ENCODE measurements at regions not wholly inside any gene's neighbourhood (a gene's known extent, or its start where the extent isn't known, plus 50 kb on each side); places are given as distances from the start of the nearest gene placed in this dataset.
"Not testable (repeated sequence)": the region's sequence is repeated elsewhere in the genome, so short reads cannot be mapped to it uniquely, and the experiment has no call there.

DNA sequence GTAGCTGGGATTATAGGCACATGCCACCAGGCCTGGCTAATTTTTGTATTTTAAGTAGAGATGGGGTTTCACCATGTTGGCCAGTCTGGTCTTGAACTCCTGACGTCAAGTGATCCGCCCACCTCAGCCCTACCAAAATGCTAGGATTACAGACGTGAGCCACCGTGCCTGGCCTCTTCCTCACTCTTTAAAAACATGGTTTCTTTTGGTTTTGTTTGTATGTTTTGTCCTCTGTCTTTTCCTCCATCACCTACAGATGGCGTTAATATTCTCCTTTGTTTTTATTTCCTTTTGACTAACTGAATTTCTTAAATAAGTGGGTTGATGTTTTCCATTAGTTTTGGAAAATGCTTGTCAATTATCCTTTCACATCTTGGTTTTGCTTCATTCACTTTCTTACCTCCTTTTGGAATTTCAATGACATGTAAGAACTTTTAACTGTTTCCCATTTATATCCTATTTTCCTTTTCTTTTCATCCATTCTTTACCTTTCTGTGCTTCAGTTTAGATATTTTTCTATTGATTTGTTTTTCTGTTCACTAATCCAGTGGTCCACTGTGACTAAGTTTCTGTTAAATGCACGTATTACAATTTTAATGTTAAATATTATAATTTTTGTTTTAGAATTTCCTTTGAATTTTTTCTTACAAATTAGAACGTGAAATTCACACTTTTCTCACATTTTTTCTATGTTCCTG lies 104.1 kb downstream of the ZNF467 start:
- no peak overlapping the region for H2AFZ ChIP-seq (ENCODE audit: insufficient read depth, low read depth, low read length, poor library complexity, severe bottlenecking)
- no peaks in the 10 kb centered on the region for H4K20me1 ChIP-seq (ENCODE audit: control insufficient read depth, insufficient read depth, low read length, poor library complexity, severe bottlenecking)
- no peak overlapping the region for H3K9ac ChIP-seq (ENCODE audit: low read length)
- ChIA-PET POLR2A (no interaction called here), CTCF (interaction anchor here (1.5 kb wide), 1 partner anchor 73 kb away, joined by 7 read pairs; no protein-coding TSS in a partner anchor)
- no peak overlapping the region for H3K4me3 Mint-ChIP-seq
- no peaks in the 10 kb centered on the region for H3K9me3 Mint-ChIP-seq (ENCODE audit: insufficient read depth)
- no peak overlapping the region for H3K27ac ChIP-seq (ENCODE audit: low read length in 2 of 2)
- no peaks in the 10 kb centered on the region for H3K4me1 Mint-ChIP-seq
- DNase-seq (peak; percentile 19), ATAC-seq (ENCODE audit: low read depth) (no peak)
- no peak for TF ChIP-seq EZH2 (IDR thresholded peaks at IDR 0.05; ENCODE audit: borderline replicate concordance, insufficient read depth, low read depth, low read length, poor library complexity, severe bottlenecking)
- TF ChIP-seq, protein P1, sequence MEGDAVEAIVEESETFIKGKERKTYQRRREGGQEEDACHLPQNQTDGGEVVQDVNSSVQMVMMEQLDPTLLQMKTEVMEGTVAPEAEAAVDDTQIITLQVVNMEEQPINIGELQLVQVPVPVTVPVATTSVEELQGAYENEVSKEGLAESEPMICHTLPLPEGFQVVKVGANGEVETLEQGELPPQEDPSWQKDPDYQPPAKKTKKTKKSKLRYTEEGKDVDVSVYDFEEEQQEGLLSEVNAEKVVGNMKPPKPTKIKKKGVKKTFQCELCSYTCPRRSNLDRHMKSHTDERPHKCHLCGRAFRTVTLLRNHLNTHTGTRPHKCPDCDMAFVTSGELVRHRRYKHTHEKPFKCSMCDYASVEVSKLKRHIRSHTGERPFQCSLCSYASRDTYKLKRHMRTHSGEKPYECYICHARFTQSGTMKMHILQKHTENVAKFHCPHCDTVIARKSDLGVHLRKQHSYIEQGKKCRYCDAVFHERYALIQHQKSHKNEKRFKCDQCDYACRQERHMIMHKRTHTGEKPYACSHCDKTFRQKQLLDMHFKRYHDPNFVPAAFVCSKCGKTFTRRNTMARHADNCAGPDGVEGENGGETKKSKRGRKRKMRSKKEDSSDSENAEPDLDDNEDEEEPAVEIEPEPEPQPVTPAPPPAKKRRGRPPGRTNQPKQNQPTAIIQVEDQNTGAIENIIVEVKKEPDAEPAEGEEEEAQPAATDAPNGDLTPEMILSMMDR (IDR thresholded peaks at IDR 0.05), result peak; percentile 43
- 40% methylated on average over 1 of the region's 7 CpGs for WGBS (ENCODE audit: insufficient coverage)
- no peaks in the 10 kb centered on the region for H3K36me3 ChIP-seq (replicated peaks in 1 of 2; ENCODE audit: control extremely low read depth in 1 of 2, control insufficient read depth in 1 of 2, extremely low read depth in 1 of 2, insufficient read depth in 2 of 2, low read length in 1 of 2)
- H3K4me1 ChIP-seq (ENCODE audit: control insufficient read depth in 2 of 2, insufficient read depth in 2 of 2, low read length in 2 of 2), result no peaks in the 10 kb centered on the region
- peaks cover 70% of the 10 kb centered on the region for H3K27me3 Mint-ChIP-seq
- H3K4me2 ChIP-seq (replicated peaks; ENCODE audit: low read depth, low read length, poor library complexity, severe bottlenecking), result no peak overlapping the region
- intact Hi-C loops (cut with micrococcal nuclease), result no loop called here
- H3K4me3 ChIP-seq (ENCODE audit: control extremely low read depth in 1 of 5, extremely low read depth in 1 of 5, insufficient read depth in 1 of 5, low read depth in 2 of 5, low read length in 4 of 5), result no peak overlapping the region
- no peaks in the 10 kb centered on the region for H3K9me3 ChIP-seq (ENCODE audit: control extremely low read depth in 1 of 3, control insufficient read depth in 2 of 3, insufficient read depth in 1 of 3, low read length in 2 of 3)
- peaks cover 0 to 15% (median 0%) of the 10 kb centered on the region in 4 experiments for H3K27me3 ChIP-seq (replicated peaks in 1 of 4; ENCODE audit: control extremely low read depth in 1 of 4, control insufficient read depth in 3 of 4, insufficient read depth in 4 of 4, low read length in 3 of 4)
- H3K27ac Mint-ChIP-seq, result no peak overlapping the region
- H3K79me2 ChIP-seq (ENCODE audit: control insufficient read depth, insufficient read depth, low read length), result no peaks in the 10 kb centered on the region

DNA sequence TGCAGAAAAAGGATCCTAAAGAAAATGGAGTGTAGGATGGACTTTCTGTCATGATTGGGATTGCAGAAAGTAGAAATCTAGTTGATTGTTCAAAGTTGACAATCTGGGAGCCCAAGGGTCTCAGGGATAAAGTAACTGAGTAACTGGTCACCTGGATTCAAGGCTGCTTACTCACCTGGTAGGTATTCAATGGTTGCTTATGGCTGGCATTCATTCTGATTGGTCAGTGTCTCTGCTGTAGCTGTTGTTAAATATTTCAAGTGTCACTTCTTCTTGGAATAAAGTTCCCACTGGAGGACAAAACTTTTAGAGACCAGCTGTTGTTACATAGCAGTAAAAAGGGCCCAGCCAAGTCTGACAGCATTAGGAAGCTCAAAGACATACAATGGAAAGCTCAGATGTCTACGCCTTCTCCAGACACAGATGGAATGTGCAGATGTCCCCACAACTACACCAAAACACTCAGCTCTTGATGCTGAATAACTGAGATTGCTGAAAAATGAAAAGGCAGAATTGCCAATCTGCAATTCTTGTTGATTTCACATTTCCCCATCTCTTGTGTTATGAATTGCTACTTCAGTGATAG lies 106.9 kb downstream of the ZNF467 start:
- Mint-ChIP-seq H3K9me3 (ENCODE audit: insufficient read depth) (no peaks in the 10 kb centered on the region), H3K4me3 (no peak overlapping the region), H3K27ac (no peak overlapping the region), H3K27me3 (peaks cover 71% of the 10 kb centered on the region), H3K4me1 (no peaks in the 10 kb centered on the region)
- H3K9me3 ChIP-seq (ENCODE audit: control extremely low read depth in 1 of 3, control insufficient read depth in 2 of 3, insufficient read depth in 1 of 3, low read length in 2 of 3), result peaks cover 0 to 7% (median 0%) of the 10 kb centered on the region in 3 donors
- no peak overlapping the region for H3K4me3 ChIP-seq (ENCODE audit: control extremely low read depth in 1 of 5, extremely low read depth in 1 of 5, insufficient read depth in 1 of 5, low read depth in 2 of 5, low read length in 4 of 5)
- H3K79me2 ChIP-seq (ENCODE audit: control insufficient read depth, insufficient read depth, low read length), result no peaks in the 10 kb centered on the region
- no peak for TF ChIP-seq EZH2 (IDR thresholded peaks at IDR 0.05; ENCODE audit: borderline replicate concordance, insufficient read depth, low read depth, low read length, poor library complexity, severe bottlenecking)
- TF ChIP-seq, protein P1 (IDR thresholded peaks at IDR 0.05), result no peak
- POLR2A ChIA-PET, result no interaction called here
- no peaks in the 10 kb centered on the region for H4K20me1 ChIP-seq (ENCODE audit: control insufficient read depth, insufficient read depth, low read length, poor library complexity, severe bottlenecking)
- H3K4me1 ChIP-seq (ENCODE audit: control insufficient read depth in 2 of 2, insufficient read depth in 2 of 2, low read length in 2 of 2), result no peaks in the 10 kb centered on the region
- DNase-seq (no peak), ATAC-seq (ENCODE audit: low read depth) (no peak)
- no peak overlapping the region for H3K9ac ChIP-seq (ENCODE audit: low read length)
- intact Hi-C loops (cut with micrococcal nuclease), result no loop called here
- H3K27me3 ChIP-seq (replicated peaks in 1 of 4; ENCODE audit: control extremely low read depth in 1 of 4, control insufficient read depth in 3 of 4, insufficient read depth in 4 of 4, low read length in 3 of 4), result peaks cover 0 to 15% (median 0%) of the 10 kb centered on the region in 4 experiments
- H3K36me3 ChIP-seq (replicated peaks in 1 of 2; ENCODE audit: control extremely low read depth in 1 of 2, control insufficient read depth in 1 of 2, extremely low read depth in 1 of 2, insufficient read depth in 2 of 2, low read length in 1 of 2), result no peaks in the 10 kb centered on the region
- H3K4me2 ChIP-seq (replicated peaks; ENCODE audit: low read depth, low read length, poor library complexity, severe bottlenecking), result no peak overlapping the region
- whole genome bisulfite sequencing (ENCODE audit: insufficient coverage), result no CpG with 5 or more reads among the region's 1 CpG
- H3K27ac ChIP-seq (ENCODE audit: low read length in 2 of 2), result no peak overlapping the region
- CTCF ChIA-PET, result interaction anchor here (1.1 kb wide), 1 partner anchor 76 kb away, joined by 3 read pairs; no protein-coding TSS in a partner anchor
- no peak overlapping the region for H2AFZ ChIP-seq (ENCODE audit: insufficient read depth, low read depth, low read length, poor library complexity, severe bottlenecking)

DNA sequence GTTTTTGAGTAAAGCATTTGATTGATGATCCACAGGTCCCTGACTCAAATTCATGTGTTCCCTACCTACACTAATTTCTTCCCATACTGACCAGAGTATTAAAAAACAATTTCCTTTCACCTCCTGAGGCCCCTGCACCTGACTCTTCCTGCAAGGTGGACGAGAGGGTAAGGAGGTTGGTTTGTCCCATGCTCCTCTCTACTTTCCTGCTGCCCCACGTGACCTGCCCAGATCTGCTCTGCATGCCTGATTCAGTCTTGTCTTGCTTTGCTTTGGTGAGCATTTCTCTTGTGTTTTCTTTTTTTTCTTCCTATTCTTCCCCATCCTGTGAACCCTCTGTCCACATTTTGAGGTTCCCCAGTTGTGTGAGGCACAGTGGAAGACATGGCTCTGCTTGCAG lies 107.8 kb downstream of the ZNF467 start:
- H3K27ac ChIP-seq (ENCODE audit: low read length in 2 of 2); H3K9me3 Mint-ChIP-seq (ENCODE audit: insufficient read depth); H3K4me3 Mint-ChIP-seq; H2AFZ ChIP-seq (ENCODE audit: insufficient read depth, low read depth, low read length, poor library complexity, severe bottlenecking); H4K20me1 ChIP-seq (ENCODE audit: control insufficient read depth, insufficient read depth, low read length, poor library complexity, severe bottlenecking); ATAC-seq (ENCODE audit: low read depth); H3K4me1 Mint-ChIP-seq; H3K4me2 ChIP-seq (replicated peaks; ENCODE audit: low read depth, low read length, poor library complexity, severe bottlenecking); H3K27ac Mint-ChIP-seq; H3K9ac ChIP-seq (ENCODE audit: low read length); H3K9me3 ChIP-seq (ENCODE audit: control extremely low read depth in 1 of 3, control insufficient read depth in 2 of 3, insufficient read depth in 1 of 3, low read length in 2 of 3); intact Hi-C loops (cut with micrococcal nuclease); H3K79me2 ChIP-seq (ENCODE audit: control insufficient read depth, insufficient read depth, low read length); DNase-seq; H3K4me1 ChIP-seq (ENCODE audit: control insufficient read depth in 2 of 2, insufficient read depth in 2 of 2, low read length in 2 of 2); H3K4me3 ChIP-seq (ENCODE audit: control extremely low read depth in 1 of 5, extremely low read depth in 1 of 5, insufficient read depth in 1 of 5, low read depth in 2 of 5, low read length in 4 of 5); POLR2A ChIA-PET; H3K36me3 ChIP-seq (replicated peaks in 1 of 2; ENCODE audit: control extremely low read depth in 1 of 2, control insufficient read depth in 1 of 2, extremely low read depth in 1 of 2, insufficient read depth in 2 of 2, low read length in 1 of 2): not testable (repeated sequence)
- peaks cover 0 to 15% (median 0%) of the 10 kb centered on the region in 4 experiments for H3K27me3 ChIP-seq (replicated peaks in 1 of 4; ENCODE audit: control extremely low read depth in 1 of 4, control insufficient read depth in 3 of 4, insufficient read depth in 4 of 4, low read length in 3 of 4)
- peaks cover 68% of the 10 kb centered on the region for H3K27me3 Mint-ChIP-seq
- CTCF ChIA-PET, result interaction anchor here (1.1 to 1.8 kb wide), 2 partner anchors 10 to 77 kb away, joined by 3 to 5 read pairs; no protein-coding TSS in a partner anchor
- no CpG with 5 or more reads among the region's 2 CpGs for WGBS (ENCODE audit: insufficient coverage)
